Stimulated activated memory B cell treated with anti-CD40 and anti-IgM and Interleukin-4, amounts not matched to agents 10 μg/mL and 1 μg/mL and 100 μg/mL, for 72 hours (primary cell): ENCODE measurements at regions not wholly inside any gene's neighbourhood (a gene's known extent, or its start where the extent isn't known, plus 50 kb on each side); places are given as distances from the start of the nearest gene placed in this dataset.
"Not testable (repeated sequence)": the region's sequence is repeated elsewhere in the genome, so short reads cannot be mapped to it uniquely, and the experiment has no call there.

Source experiments
- ATAC-seq: fragments of 150-1000 bp; cut with Tn5 transposase; 2 replicates; pipeline ENCODE4 v1.10.0; 2021
- H3K27ac Mint-ChIP-seq: one replicate; pipeline ENCODE4 v1.8.0; 2022; ENCODE audit warnings: mild to moderate bottlenecking, mixed read lengths
- H3K27me3 Mint-ChIP-seq: one replicate; pipeline ENCODE4 v1.8.0; 2022; ENCODE audit warnings: mixed read lengths
- H3K36me3 Mint-ChIP-seq: one replicate; pipeline ENCODE4 v1.8.0; 2022; ENCODE audit warnings: mixed read lengths
- H3K4me1 Mint-ChIP-seq: one replicate; pipeline ENCODE4 v1.8.0; 2022; ENCODE audit warnings: mixed read lengths
- H3K4me3 Mint-ChIP-seq: one replicate; pipeline ENCODE4 v1.8.0; 2022; ENCODE audit warnings: mild to moderate bottlenecking, moderate library complexity, mixed read lengths
- H3K9me3 Mint-ChIP-seq: one replicate; pipeline ENCODE4 v1.8.0; 2022; ENCODE audit warnings: mixed read lengths

DNA sequence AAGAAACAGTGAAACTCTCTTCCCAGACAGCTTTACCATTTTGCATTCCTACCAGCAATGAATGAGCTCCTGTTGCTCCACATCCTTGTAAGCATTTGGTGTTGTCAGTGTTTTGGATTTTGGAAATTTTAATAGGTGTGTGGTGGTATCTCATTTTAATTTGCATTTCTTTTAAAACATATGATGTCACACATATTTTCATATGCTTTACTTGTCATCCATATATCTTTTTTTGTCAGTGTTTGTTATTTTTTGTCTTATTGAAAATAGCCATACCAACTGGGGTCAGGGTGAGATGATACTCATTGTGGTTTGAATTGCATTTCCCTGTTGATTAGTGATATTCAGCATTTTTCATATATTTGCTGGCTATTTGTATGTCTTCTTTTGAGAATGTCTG lies 119.5 kb upstream of the FOXA2 start:
- H3K4me1 Mint-ChIP-seq, result no peaks in the 10 kb centered on the region

GRCh38 chr20:22711971-22712755 lies 127.8 kb upstream of the FOXA2 start:
- H3K27ac Mint-ChIP-seq, result no peak overlapping the region
- H3K4me1 Mint-ChIP-seq, result peaks cover 8% of the 10 kb centered on the region
- no peak for ATAC-seq
- H3K36me3 Mint-ChIP-seq, result no peaks in the 10 kb centered on the region
- H3K4me3 Mint-ChIP-seq, result no peak overlapping the region
- no peaks in the 10 kb centered on the region for H3K9me3 Mint-ChIP-seq
- H3K27me3 Mint-ChIP-seq, result peaks cover 18% of the 10 kb centered on the region

More for the DNA sequence above, 119.5 kb upstream of the FOXA2 start:
- ATAC-seq, result no peak
- Mint-ChIP-seq H3K36me3 (no peaks in the 10 kb centered on the region), H3K4me3 (no peak overlapping the region), H3K9me3 (peaks cover 9% of the 10 kb centered on the region), H3K27me3 (peaks cover 8% of the 10 kb centered on the region), H3K27ac (no peak overlapping the region)

DNA sequence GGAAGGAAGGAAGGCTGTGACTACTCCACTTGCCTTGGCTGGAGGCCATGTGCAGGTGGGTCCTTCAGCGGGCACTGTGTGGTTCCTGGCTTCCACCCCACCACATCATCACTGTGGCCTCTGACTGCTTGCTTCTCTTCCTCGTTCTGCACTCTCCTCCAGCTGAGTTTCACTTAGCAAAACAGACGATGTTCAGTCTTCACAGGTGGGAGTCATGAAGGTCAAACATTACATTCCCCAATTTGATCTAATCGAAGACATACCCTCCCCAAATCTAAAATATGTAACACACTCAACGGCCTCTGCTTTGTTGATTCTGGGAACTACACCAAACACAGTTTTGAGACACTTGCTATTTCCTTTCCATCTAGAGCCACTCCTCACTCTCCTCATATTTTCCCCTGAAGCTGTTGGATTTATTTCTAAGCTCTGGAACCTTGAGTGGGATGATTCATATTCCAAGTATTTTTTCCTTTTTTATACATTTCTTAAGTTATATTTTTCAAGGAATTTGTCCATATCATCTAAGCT lies 132.5 kb upstream of the FOXA2 start:
- no peak overlapping the region for H3K4me3 Mint-ChIP-seq
- H3K9me3 Mint-ChIP-seq, result no peaks in the 10 kb centered on the region
- H3K27me3 Mint-ChIP-seq, result no peaks in the 10 kb centered on the region
- no peaks in the 10 kb centered on the region for H3K36me3 Mint-ChIP-seq
- H3K4me1 Mint-ChIP-seq, result peaks cover 8% of the 10 kb centered on the region
- no peak overlapping the region for H3K27ac Mint-ChIP-seq
- ATAC-seq, result peak; percentile 55

GRCh38 chr20:22717466-22717865 lies 133.1 kb upstream of the FOXA2 start:
- no peak for ATAC-seq
- H3K9me3 Mint-ChIP-seq, result no peaks in the 10 kb centered on the region

GRCh38 chr20:22719167-22719591 lies 134.8 kb upstream of the FOXA2 start:
- no peak overlapping the region for H3K27ac Mint-ChIP-seq
- no peaks in the 10 kb centered on the region for H3K27me3 Mint-ChIP-seq
- no peaks in the 10 kb centered on the region for H3K36me3 Mint-ChIP-seq
- H3K4me3 Mint-ChIP-seq, result no peak overlapping the region
- H3K4me1 Mint-ChIP-seq, result peaks cover 8% of the 10 kb centered on the region
- no peak for ATAC-seq
- no peaks in the 10 kb centered on the region for H3K9me3 Mint-ChIP-seq

More at GRCh38 chr20:22717466-22717865, 133.1 kb upstream of the FOXA2 start:
- no peak overlapping the region for H3K4me3 Mint-ChIP-seq
- H3K27me3 Mint-ChIP-seq, result no peaks in the 10 kb centered on the region
- no peak overlapping the region for H3K27ac Mint-ChIP-seq
- H3K4me1 Mint-ChIP-seq, result peaks cover 8% of the 10 kb centered on the region
- no peaks in the 10 kb centered on the region for H3K36me3 Mint-ChIP-seq

DNA sequence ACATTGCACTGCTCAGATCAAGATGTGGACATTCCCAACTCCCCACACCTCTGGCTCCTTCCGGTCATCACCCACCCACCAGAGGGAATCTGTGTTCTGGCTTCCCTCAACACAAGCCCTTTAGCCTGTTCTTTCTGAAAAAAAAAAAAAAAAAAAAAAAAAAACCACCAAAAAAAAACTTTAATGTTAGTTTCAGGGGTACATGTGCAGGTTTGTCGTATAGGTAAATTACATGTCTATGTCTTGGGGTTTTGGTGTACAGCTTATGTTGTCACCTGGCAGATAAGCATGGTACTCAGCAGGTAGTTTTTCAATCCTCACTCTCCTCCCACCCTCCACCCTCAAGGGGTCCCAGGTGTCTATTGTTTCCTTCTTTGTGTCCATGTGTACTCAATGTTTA lies 135.8 kb upstream of the FOXA2 start:
- peaks cover 2% of the 10 kb centered on the region for H3K9me3 Mint-ChIP-seq
- H3K4me1 Mint-ChIP-seq, result peaks cover 8% of the 10 kb centered on the region
- no peak overlapping the region for H3K4me3 Mint-ChIP-seq
- no peaks in the 10 kb centered on the region for H3K36me3 Mint-ChIP-seq
- ATAC-seq, result no peak
- no peak overlapping the region for H3K27ac Mint-ChIP-seq
- H3K27me3 Mint-ChIP-seq, result no peaks in the 10 kb centered on the region

DNA sequence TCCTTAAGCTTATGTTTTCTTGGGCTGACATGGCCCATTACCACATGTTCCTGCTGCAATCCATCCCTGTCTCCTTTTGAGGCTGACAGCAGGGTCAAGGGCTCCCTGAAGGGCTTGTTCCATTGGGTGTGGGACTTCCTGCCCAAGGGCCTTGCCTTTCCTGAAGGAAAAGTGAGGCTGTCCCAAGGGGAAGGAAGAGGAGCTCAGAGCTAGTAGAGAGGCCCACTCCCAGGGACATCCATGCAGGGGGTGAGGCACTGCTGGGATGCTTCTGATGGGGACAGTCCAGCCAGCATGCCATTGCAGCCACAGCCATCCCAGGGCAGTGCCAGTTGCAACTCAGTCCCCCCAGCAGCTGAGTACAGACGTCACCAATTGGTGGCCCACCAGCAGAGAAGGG lies 138.4 kb upstream of the FOXA2 start:
- H3K27ac Mint-ChIP-seq, result no peak overlapping the region
- H3K4me1 Mint-ChIP-seq, result no peaks in the 10 kb centered on the region
- H3K9me3 Mint-ChIP-seq, result peaks cover 2% of the 10 kb centered on the region
- no peak overlapping the region for H3K4me3 Mint-ChIP-seq
- ATAC-seq, result peak; percentile 16
- H3K36me3 Mint-ChIP-seq, result no peaks in the 10 kb centered on the region
- H3K27me3 Mint-ChIP-seq, result no peaks in the 10 kb centered on the region

DNA sequence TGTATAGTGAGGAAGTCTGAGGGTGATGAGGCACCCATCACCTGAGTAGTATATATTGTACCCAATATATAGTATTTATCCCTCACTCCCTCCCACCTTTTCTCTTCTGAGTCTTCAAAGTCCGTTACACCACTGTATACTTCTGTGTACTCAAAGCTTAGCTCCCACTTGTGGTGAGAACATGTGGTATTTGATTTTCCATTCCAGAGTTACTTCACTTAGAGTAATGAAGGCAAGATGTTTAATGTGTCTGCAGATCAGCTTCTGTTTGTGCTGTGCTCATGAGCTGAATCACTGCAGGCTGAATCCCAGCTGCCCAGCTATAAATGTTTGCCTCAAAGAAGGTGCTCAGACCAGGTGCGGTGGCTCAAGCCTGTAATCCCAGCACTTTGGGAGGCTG lies 139.3 kb upstream of the FOXA2 start:
- ATAC-seq, result no peak
- Mint-ChIP-seq H3K4me1 (no peaks in the 10 kb centered on the region), H3K27me3 (no peaks in the 10 kb centered on the region), H3K4me3 (no peak overlapping the region), H3K36me3 (no peaks in the 10 kb centered on the region), H3K9me3 (peaks cover 2% of the 10 kb centered on the region), H3K27ac (no peak overlapping the region)

GRCh38 chr20:22728146-22728745 lies 143.9 kb upstream of the FOXA2 start:
- H3K4me1 Mint-ChIP-seq, result no peaks in the 10 kb centered on the region
- no peak overlapping the region for H3K27ac Mint-ChIP-seq
- H3K4me3 Mint-ChIP-seq, result no peak overlapping the region
- no peaks in the 10 kb centered on the region for H3K36me3 Mint-ChIP-seq
- H3K27me3 Mint-ChIP-seq, result no peaks in the 10 kb centered on the region
- H3K9me3 Mint-ChIP-seq, result peaks cover 7% of the 10 kb centered on the region
- no peak for ATAC-seq

DNA sequence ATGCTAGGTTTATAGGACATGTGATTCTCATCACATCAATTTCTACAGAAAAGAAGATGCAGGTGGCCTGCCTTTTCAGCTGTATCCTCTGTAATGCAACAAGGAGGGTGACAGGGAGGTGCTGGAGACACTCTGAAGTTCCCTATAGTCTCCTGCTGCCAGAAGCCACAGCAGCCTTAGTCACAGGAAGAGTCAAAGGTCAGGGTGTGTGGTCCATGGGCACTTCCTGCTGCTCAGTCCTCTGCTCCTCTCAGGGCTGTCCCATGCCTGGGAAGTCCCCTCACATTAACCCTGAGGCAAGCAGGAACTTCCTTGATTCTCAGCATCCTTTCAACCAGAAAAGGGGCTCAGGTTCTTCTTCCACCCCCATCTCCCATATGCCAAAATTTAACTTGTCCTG lies 144.8 kb upstream of the FOXA2 start:
- no peak overlapping the region for H3K4me3 Mint-ChIP-seq
- no peaks in the 10 kb centered on the region for H3K4me1 Mint-ChIP-seq
- no peak for ATAC-seq
- H3K36me3 Mint-ChIP-seq, result no peaks in the 10 kb centered on the region
- H3K9me3 Mint-ChIP-seq, result peaks cover 7% of the 10 kb centered on the region
- no peak overlapping the region for H3K27ac Mint-ChIP-seq
- no peaks in the 10 kb centered on the region for H3K27me3 Mint-ChIP-seq

DNA sequence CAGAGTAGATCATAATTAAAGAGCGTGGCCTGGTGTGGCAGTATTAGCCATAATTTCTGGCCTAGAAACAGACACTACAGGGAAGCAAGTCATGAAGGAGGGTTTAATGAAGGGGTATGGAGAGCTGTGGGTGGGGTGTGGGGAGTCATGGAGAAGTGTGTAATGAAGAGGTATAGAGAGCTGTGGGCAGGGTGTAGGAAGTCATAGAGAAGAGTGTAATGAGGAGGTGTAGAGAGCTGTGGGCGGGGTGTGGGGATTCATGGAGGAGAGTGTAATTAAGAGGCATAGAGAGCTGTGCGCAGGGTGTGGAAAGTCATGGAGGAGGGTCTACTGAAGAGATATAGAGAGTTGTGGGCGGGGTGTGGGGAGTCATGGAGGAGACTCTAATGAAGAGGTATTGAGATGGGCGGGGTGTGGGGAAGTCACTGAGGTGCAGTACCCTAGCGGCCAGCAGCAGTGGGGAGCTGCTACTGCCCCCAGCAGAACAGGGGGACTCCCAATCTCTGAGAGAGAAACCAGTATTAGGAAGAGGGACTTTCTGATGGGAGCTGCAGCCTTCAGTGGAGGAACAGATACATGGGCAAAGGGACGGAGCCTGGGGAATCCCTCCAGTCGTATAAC lies 145.4 kb upstream of the FOXA2 start:
- peaks cover 7% of the 10 kb centered on the region for H3K9me3 Mint-ChIP-seq
- ATAC-seq, result no peak
- H3K36me3 Mint-ChIP-seq, result no peaks in the 10 kb centered on the region
- H3K27me3 Mint-ChIP-seq, result no peaks in the 10 kb centered on the region
- no peaks in the 10 kb centered on the region for H3K4me1 Mint-ChIP-seq
- no peak overlapping the region for H3K4me3 Mint-ChIP-seq
- no peak overlapping the region for H3K27ac Mint-ChIP-seq

GRCh38 chr20:22732751-22733150 lies 148.4 kb upstream of the FOXA2 start:
- Mint-ChIP-seq H3K4me3 (no peak overlapping the region), H3K27ac (no peak overlapping the region), H3K27me3 (no peaks in the 10 kb centered on the region), H3K36me3 (no peaks in the 10 kb centered on the region), H3K9me3 (peaks cover 6% of the 10 kb centered on the region), H3K4me1 (no peaks in the 10 kb centered on the region)
- ATAC-seq, result no peak

DNA sequence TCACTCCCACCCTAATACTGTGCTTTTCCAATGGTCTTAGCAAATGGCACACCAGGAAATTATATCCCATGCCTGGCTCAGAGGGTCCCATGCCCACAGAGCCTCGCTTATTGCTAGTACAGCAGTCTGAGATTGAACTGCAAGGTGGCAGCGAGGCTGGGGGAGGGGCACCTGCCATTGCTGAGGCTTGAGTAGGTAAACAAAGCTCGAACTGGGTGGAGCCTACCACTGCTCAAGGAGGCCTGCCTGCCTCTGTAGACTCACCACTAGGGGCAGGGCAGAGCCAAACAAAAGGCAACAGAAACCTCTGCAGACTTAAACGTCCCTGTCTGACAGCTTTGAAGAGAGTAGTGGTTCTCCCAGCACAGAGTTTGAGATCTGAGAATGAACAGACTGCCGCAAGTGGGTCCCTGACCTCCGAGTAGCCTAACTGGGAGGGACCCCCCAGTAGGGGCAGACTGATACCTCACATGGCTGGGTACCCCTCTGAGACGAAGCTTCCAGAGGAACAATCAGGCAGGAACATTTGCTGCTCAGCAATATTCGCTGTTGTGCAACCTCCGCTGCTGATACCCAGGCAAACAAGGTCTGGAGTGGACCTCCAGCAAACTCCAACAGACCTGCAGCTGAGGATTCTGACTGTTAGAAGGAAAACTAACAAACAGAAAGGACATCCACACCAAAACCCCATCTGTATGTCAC lies 150.7 kb upstream of the FOXA2 start:
- H3K9me3 Mint-ChIP-seq, ATAC-seq, H3K36me3 Mint-ChIP-seq, H3K27ac Mint-ChIP-seq, H3K27me3 Mint-ChIP-seq, H3K4me3 Mint-ChIP-seq, H3K4me1 Mint-ChIP-seq: not testable (repeated sequence)

GRCh38 chr20:22740829-22741228 lies 156.5 kb upstream of the FOXA2 start:
- Mint-ChIP-seq H3K27me3 (no peaks in the 10 kb centered on the region), H3K4me1 (no peaks in the 10 kb centered on the region), H3K9me3 (peaks cover 2% of the 10 kb centered on the region), H3K4me3 (no peak overlapping the region), H3K36me3 (no peaks in the 10 kb centered on the region), H3K27ac (no peak overlapping the region)
- no peak for ATAC-seq
